ENCODE measurements at regions not wholly inside any gene's neighbourhood (a gene's known extent, or its start where the extent isn't known, plus 50 kb on each side); places are given as distances from the start of the nearest gene placed in this dataset.
"Not testable (repeated sequence)": the region's sequence is repeated elsewhere in the genome, so short reads cannot be mapped to it uniquely, and the experiment has no call there.

- Histone ChIP-seq H3K4me3 (ENCODE audit: low read depth in 1 of 2, low read length in 2 of 2) (no peak overlapping the region), H3K4me1 (ENCODE audit: insufficient read depth, low read length) (no peaks in the 10 kb centered on the region), H3K27me3 (ENCODE audit: control insufficient read depth in 1 of 2, insufficient read depth in 2 of 2, low read length in 2 of 2) (no peaks in the 10 kb centered on the region), H3K9me3 (ENCODE audit: low read length) (no peaks in the 10 kb centered on the region), H3K36me3 (ENCODE audit: insufficient read depth, low read length) (no peaks in the 10 kb centered on the region), H3K27ac (ENCODE audit: low read depth, low read length) (no peak overlapping the region), H3K9ac (ENCODE audit: low read length) (no peak overlapping the region)
Measured at GRCh38 chr6:63464060-63464459, 108.2 kb upstream of the LOC128125822 start.

GRCh38 chr6:63465750-63466149, 106.5 kb upstream of the LOC128125822 start:
- Histone ChIP-seq H3K36me3 (ENCODE audit: insufficient read depth, low read length) (no peaks in the 10 kb centered on the region), H3K27ac (ENCODE audit: low read depth, low read length) (no peak overlapping the region), H3K4me1 (ENCODE audit: insufficient read depth, low read length) (no peaks in the 10 kb centered on the region), H3K9ac (ENCODE audit: low read length) (no peak overlapping the region), H3K27me3 (ENCODE audit: control insufficient read depth in 1 of 2, insufficient read depth in 2 of 2, low read length in 2 of 2) (no peaks in the 10 kb centered on the region), H3K4me3 (ENCODE audit: low read depth in 1 of 2, low read length in 2 of 2) (no peak overlapping the region), H3K9me3 (ENCODE audit: low read length) (no peaks in the 10 kb centered on the region)

- H3K4me3 ChIP-seq (ENCODE audit: low read depth in 1 of 2, low read length in 2 of 2): no peak overlapping the region
- no peaks in the 10 kb centered on the region for H3K9me3 ChIP-seq (ENCODE audit: low read length)
- no peak overlapping the region for H3K27ac ChIP-seq (ENCODE audit: low read depth, low read length)
- H3K4me1 ChIP-seq (ENCODE audit: insufficient read depth, low read length): no peaks in the 10 kb centered on the region
- H3K27me3 ChIP-seq (ENCODE audit: control insufficient read depth in 1 of 2, insufficient read depth in 2 of 2, low read length in 2 of 2): no peaks in the 10 kb centered on the region
- no peaks in the 10 kb centered on the region for H3K36me3 ChIP-seq (ENCODE audit: insufficient read depth, low read length)
- no peak overlapping the region for H3K9ac ChIP-seq (ENCODE audit: low read length)
Measured at GRCh38 chr6:63466242-63466733, 106.0 kb upstream of the LOC128125822 start.

- H3K36me3 ChIP-seq (ENCODE audit: insufficient read depth, low read length): no peaks in the 10 kb centered on the region
- no peak overlapping the region for H3K4me3 ChIP-seq (ENCODE audit: low read depth in 1 of 2, low read length in 2 of 2)
- H3K27me3 ChIP-seq (ENCODE audit: control insufficient read depth in 1 of 2, insufficient read depth in 2 of 2, low read length in 2 of 2): no peaks in the 10 kb centered on the region
- H3K27ac ChIP-seq (ENCODE audit: low read depth, low read length): no peak overlapping the region
- no peaks in the 10 kb centered on the region for H3K9me3 ChIP-seq (ENCODE audit: low read length)
- no peak overlapping the region for H3K9ac ChIP-seq (ENCODE audit: low read length)
- no peaks in the 10 kb centered on the region for H3K4me1 ChIP-seq (ENCODE audit: insufficient read depth, low read length)
Measured at GRCh38 chr6:63467247-63467954, 104.9 kb upstream of the LOC128125822 start.

GRCh38 chr6:63471145-63471544, 101.1 kb upstream of the LOC128125822 start:
- H3K4me3 ChIP-seq (ENCODE audit: low read depth in 1 of 2, low read length in 2 of 2); H3K27me3 ChIP-seq (ENCODE audit: control insufficient read depth in 1 of 2, insufficient read depth in 2 of 2, low read length in 2 of 2); H3K27ac ChIP-seq (ENCODE audit: low read depth, low read length); H3K4me1 ChIP-seq (ENCODE audit: insufficient read depth, low read length); H3K9me3 ChIP-seq (ENCODE audit: low read length); H3K9ac ChIP-seq (ENCODE audit: low read length); H3K36me3 ChIP-seq (ENCODE audit: insufficient read depth, low read length): not testable (repeated sequence)

- H3K27me3 ChIP-seq (ENCODE audit: control insufficient read depth in 1 of 2, insufficient read depth in 2 of 2, low read length in 2 of 2): no peaks in the 10 kb centered on the region
- H3K36me3 ChIP-seq (ENCODE audit: insufficient read depth, low read length): no peaks in the 10 kb centered on the region
- H3K4me3 ChIP-seq (ENCODE audit: low read depth in 1 of 2, low read length in 2 of 2): no peak overlapping the region
- no peak overlapping the region for H3K27ac ChIP-seq (ENCODE audit: low read depth, low read length)
- no peaks in the 10 kb centered on the region for H3K4me1 ChIP-seq (ENCODE audit: insufficient read depth, low read length)
- H3K9ac ChIP-seq (ENCODE audit: low read length): no peak overlapping the region
- H3K9me3 ChIP-seq (ENCODE audit: low read length): no peaks in the 10 kb centered on the region
Measured at GRCh38 chr6:63471654-63472053, 100.6 kb upstream of the LOC128125822 start.

- H3K9ac ChIP-seq (ENCODE audit: low read length): no peak overlapping the region
Measured at GRCh38 chr6:63475707-63476106, 96.6 kb upstream of the LOC128125822 start.

GRCh38 chr6:63476302-63476701, 96.0 kb upstream of the LOC128125822 start:
- Histone ChIP-seq H3K4me1 (ENCODE audit: insufficient read depth, low read length) (no peaks in the 10 kb centered on the region), H3K36me3 (ENCODE audit: insufficient read depth, low read length) (no peaks in the 10 kb centered on the region), H3K27ac (ENCODE audit: low read depth, low read length) (no peak overlapping the region), H3K9me3 (ENCODE audit: low read length) (no peaks in the 10 kb centered on the region), H3K4me3 (ENCODE audit: low read depth in 1 of 2, low read length in 2 of 2) (no peak overlapping the region), H3K9ac (ENCODE audit: low read length) (no peak overlapping the region), H3K27me3 (ENCODE audit: control insufficient read depth in 1 of 2, insufficient read depth in 2 of 2, low read length in 2 of 2) (no peaks in the 10 kb centered on the region)

More at GRCh38 chr6:63475707-63476106, 96.6 kb upstream of the LOC128125822 start:
- Histone ChIP-seq H3K4me3 (ENCODE audit: low read depth in 1 of 2, low read length in 2 of 2) (no peak overlapping the region), H3K27me3 (ENCODE audit: control insufficient read depth in 1 of 2, insufficient read depth in 2 of 2, low read length in 2 of 2) (no peaks in the 10 kb centered on the region), H3K36me3 (ENCODE audit: insufficient read depth, low read length) (no peaks in the 10 kb centered on the region), H3K4me1 (ENCODE audit: insufficient read depth, low read length) (no peaks in the 10 kb centered on the region), H3K27ac (ENCODE audit: low read depth, low read length) (no peak overlapping the region), H3K9me3 (ENCODE audit: low read length) (no peaks in the 10 kb centered on the region)

GRCh38 chr6:63477422-63478040, 94.7 kb upstream of the LOC128125822 start:
- Histone ChIP-seq H3K9me3 (ENCODE audit: low read length) (no peaks in the 10 kb centered on the region), H3K4me1 (ENCODE audit: insufficient read depth, low read length) (no peaks in the 10 kb centered on the region), H3K27ac (ENCODE audit: low read depth, low read length) (no peak overlapping the region), H3K36me3 (ENCODE audit: insufficient read depth, low read length) (no peaks in the 10 kb centered on the region), H3K4me3 (ENCODE audit: low read depth in 1 of 2, low read length in 2 of 2) (no peak overlapping the region), H3K27me3 (ENCODE audit: control insufficient read depth in 1 of 2, insufficient read depth in 2 of 2, low read length in 2 of 2) (no peaks in the 10 kb centered on the region), H3K9ac (ENCODE audit: low read length) (no peak overlapping the region)

GRCh38 chr6:63478734-63479133, 93.5 kb upstream of the LOC128125822 start:
- H3K4me3 ChIP-seq (ENCODE audit: low read depth in 1 of 2, low read length in 2 of 2): no peak overlapping the region
- no peak overlapping the region for H3K27ac ChIP-seq (ENCODE audit: low read depth, low read length)
- no peaks in the 10 kb centered on the region for H3K4me1 ChIP-seq (ENCODE audit: insufficient read depth, low read length)
- H3K27me3 ChIP-seq (ENCODE audit: control insufficient read depth in 1 of 2, insufficient read depth in 2 of 2, low read length in 2 of 2): no peaks in the 10 kb centered on the region
- no peaks in the 10 kb centered on the region for H3K36me3 ChIP-seq (ENCODE audit: insufficient read depth, low read length)
- H3K9ac ChIP-seq (ENCODE audit: low read length): no peak overlapping the region
- no peaks in the 10 kb centered on the region for H3K9me3 ChIP-seq (ENCODE audit: low read length)

GRCh38 chr6:63486196-63486595, 86.1 kb upstream of the LOC128125822 start:
- H3K36me3 ChIP-seq (ENCODE audit: insufficient read depth, low read length): no peaks in the 10 kb centered on the region
- no peaks in the 10 kb centered on the region for H3K27me3 ChIP-seq (ENCODE audit: control insufficient read depth in 1 of 2, insufficient read depth in 2 of 2, low read length in 2 of 2)
- no peak overlapping the region for H3K27ac ChIP-seq (ENCODE audit: low read depth, low read length)
- H3K4me1 ChIP-seq (ENCODE audit: insufficient read depth, low read length): no peaks in the 10 kb centered on the region
- H3K9ac ChIP-seq (ENCODE audit: low read length): no peak overlapping the region
- no peak overlapping the region for H3K4me3 ChIP-seq (ENCODE audit: low read depth in 1 of 2, low read length in 2 of 2)
- H3K9me3 ChIP-seq (ENCODE audit: low read length): no peaks in the 10 kb centered on the region
